HG02970 (cell line): ENCODE measurements at regions not wholly inside any gene's neighbourhood (a gene's known extent, or its start where the extent isn't known, plus 50 kb on each side); places are given as distances from the start of the nearest gene placed in this dataset.
"Not testable (repeated sequence)": the region's sequence is repeated elsewhere in the genome, so short reads cannot be mapped to it uniquely, and the experiment has no call there.

Experiments
- ATAC-seq: cut with Tn5 transposase; IDR thresholded peaks from one replicate; pipeline ENCODE4 v1.9.1; 2021; ENCODE audit warnings: mild to moderate bottlenecking, moderate library complexity, moderate number of reproducible peaks; ENCODE audit not compliant: unreplicated experiment, low FRiP score

DNA sequence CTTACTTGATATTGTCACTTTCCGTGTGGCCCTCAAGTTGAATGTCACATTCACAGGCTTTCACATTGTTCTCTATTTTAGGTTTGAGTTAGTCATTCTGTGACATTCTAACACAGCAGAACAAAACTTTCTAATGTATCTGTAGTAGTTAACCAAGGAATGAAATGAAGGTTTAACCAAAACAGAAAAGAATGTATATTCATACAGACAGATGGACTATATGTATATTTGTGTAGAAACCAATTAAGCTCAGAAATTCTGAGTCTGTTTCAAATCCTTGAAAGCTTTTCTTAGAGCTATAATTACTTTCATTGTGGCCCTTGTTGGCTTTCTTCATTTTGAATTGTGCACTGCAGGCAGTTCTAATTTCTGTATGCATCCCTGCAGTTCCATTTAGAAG is 654.7 kb downstream of the LRRC70 start:
- no peak for ATAC-seq

DNA sequence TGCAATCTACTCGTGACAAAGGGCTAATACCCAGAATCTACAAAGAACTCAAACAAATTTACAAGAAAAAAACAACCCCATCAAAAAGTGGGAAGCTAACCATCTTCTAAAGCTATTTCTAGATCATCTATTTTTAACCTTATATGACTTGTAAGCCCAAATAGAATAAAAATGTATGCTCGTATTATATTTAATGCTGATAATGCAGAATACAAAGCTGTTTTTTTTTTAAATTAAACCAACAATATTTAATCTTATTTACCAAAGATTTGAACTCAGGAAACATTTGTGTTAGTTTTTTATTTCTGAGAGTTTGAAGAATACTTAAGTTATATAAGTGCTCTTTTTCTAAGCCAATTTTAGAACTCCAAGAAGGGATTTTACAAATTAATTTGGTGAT is 652.1 kb downstream of the LRRC70 start:
- ATAC-seq, result no peak

DNA sequence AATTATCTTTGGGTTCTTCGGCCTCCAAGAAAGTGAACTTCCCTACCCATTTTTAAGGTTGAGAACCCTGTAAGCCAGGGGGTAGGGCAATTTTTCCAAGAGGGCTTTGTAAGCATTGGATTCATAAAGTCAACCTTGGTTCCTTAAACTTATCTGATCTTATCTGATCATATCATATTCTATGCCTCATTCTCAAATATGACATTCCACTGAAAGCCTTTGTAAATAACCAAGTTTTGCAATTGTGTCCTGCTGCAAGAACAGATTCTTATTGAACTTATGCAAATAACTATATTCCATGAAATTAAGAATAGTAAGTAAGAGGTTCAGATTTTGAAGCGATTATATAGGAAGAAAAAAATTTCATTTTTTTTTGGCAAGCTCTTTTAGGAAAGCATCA is 649.5 kb downstream of the LRRC70 start:
- no peak for ATAC-seq

DNA sequence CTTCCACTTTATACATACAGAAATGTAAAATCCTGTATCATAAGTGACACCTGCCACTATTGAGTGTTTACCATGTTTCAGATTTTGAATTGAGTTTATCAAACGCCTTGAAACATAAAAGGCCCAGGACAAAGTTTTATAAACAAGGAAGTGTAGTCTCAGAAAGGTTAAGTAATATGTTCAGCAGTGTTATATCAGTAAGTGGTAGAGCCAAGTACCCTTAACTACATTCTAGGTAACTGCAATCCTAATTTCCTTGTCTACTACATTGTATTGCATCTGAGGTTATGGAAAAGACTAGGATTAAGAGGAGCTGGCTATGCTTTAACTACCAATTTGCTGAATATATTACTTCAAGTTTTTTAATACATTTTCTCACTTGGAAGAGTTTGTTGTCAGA is 641.6 kb downstream of the LRRC70 start:
- ATAC-seq, result no peak

DNA sequence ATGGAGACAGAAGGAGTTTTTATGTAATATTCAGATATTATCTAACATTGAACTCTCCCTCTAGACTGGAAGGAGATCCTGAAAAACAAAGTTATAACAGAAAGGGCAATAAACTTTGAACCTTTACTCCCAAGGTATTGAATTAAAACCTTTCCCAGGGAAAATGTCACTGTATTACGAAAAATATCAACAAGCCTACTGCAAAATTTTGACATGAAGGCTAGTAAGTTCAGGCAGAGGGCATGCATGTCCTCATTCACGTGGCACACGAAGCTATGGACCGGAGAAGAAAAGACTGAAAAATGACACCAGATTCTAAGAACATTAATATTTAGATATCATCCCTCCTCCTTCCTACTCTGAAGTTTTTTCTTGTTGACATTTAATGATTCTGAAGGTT is 638.8 kb downstream of the LRRC70 start:
- ATAC-seq, result no peak

DNA sequence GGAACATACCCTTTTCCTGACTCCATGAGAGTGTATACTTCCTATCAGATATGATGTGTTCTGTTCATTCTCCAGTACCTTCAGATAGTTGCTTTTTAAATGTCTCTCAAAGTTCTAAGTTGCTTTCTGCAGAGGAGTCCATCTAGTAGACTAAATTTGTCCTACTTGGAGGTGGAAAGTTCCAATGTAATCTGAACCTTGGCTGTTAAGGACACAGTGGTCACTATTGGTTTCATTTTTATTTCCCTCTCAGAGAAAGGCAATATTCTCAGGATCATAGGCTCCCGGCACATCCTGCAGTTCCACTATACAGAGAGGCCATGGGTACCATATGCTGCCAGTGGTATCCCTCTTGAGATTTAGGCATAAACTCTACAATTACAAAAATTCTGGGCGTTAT is 634.6 kb downstream of the LRRC70 start:
- ATAC-seq, result no peak

DNA sequence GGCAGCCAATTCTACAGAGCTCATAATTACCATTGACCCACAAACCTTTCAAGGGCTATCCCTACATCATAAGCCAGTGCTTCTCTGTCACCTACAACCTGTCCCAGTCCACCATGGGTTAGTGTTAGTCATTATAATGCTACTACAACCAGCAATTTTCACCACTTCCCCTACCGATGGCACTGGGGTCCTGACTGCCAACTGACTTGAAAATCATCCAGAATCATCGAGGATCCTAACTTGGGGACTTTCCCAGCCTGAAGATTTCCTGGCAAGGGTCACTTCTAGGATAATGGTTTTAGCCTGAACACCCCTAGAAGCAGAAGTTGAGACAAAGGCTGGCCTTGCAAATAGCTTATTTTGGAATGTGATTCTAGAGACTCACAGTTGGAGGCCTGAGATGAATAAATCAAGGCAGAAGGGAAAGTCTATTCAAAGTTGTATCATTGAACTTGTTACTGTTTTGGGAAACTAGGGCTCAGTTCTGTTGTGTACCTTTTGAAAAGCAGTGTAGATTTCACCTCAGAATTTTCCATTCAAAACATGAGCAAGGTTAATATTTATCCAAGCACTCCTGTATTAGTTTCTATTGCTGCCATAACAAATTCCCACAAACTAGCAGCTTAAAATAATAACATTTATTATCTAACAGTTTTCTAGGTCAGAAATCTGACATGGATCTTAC is 633.0 kb downstream of the LRRC70 start:
- no peak for ATAC-seq

DNA sequence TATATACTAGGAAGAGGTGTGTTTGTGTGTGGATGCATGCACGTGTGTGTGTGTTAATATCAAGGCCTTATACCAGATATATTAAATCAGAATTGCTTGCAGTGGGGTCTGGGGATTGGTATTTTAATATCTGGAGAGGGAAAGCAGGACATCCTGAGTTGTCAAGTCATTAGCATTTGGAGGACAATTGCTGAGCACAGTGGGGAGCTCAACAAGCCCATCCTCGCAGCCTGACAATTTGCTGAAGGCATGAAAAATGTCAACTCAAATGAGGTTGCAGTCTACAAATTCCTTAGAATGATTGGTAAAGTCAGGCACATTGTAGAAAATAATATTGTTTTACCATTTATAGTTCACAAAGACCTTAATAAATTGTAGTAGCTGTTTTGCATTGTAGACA is 627.4 kb downstream of the LRRC70 start:
- ATAC-seq, result no peak

DNA sequence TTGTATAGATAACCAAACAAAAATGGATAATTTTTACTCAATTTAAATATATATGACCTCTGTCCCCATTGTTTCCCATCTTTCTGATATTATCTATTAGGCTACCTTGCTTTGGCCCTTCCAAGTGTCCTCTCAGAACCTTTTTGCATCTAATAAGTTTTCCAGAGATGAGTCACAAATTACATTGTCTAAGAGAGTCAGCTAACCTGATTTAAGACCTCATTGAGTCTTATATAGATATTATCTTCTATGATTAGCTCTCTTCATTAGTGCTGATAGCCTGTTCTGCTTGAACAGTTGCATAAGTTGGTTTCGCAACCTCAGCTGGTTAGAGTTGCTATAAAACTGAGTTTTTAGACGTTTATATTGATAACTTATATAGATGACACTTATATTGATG is 623.1 kb downstream of the LRRC70 start:
- no peak for ATAC-seq

DNA sequence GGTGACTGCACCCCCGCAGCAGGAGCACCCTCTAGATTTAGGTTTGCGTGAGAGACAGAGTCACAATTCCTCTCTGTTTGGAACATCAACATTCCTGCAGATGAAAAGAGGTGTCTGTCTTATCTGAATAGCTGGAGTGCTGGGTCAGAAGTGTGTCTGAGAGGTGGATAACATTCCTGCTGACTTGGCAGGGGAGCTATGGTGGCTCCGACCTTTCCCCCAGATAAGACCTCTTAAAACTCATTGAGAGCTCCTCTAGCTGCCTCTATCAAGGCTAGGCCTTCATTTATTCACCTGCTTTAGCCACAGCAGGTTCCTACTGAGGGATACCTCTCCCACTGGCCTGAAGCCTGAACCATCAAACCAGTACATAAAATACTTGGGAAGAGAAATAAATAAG is 615.5 kb downstream of the LRRC70 start:
- ATAC-seq, result no peak

DNA sequence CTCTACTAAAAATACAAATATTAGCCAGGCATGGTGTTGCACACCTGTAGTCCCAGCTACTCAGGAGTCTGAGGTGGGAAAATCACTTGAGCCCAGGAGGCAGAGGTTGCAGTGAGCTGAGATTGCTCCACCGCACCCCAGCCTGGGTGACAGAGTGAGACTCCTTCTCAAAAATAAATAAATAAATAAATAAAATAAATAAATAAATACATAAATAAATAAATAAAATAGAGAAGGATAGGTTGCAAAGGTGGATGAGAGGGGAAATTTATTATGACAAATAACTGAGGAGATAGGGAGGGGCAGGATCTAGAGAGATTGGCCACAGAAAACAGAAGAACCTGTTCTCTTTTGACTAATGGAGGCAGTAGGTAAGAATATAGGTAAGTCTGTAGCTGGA is 601.6 kb downstream of the LRRC70 start:
- not testable (repeated sequence) for ATAC-seq

DNA sequence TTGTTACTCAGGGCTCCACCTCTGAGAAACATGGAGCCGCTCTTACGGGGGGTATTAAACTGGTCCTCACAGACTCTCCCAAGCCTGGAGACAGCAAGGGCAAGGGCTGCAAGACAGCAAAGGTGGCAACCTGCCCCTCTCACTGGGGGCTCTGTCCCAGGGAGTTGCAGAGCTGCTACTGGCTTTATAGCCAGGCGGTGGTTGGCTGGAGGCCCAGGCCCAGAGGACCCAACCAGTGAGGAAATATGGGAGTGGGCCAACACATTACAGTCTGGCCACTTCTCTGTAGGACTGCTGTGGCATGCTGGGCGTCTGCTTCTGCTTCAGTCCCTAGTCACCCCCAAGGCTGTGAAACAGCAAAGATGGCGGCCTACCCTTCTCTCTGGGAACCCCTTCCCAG is 597.2 kb downstream of the LRRC70 start:
- ATAC-seq, result no peak

DNA sequence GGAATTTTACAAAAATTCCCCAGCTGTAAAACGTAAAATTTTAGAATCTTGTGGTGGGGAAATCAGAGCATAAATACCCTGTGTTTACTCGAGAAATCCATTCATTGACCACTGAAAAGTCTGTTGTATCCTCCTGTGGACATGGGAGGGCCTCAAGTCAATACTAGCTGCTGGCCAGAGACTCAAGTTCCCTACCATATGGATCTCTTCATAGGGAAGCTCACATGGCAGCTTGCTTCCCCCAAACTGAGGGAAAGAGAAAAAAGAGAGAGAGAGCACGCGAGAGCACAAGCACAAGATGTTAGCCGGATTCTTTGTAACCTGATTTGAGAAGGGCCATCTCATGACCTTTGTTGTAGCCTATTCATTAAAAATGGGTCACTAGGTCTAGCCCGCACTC is 591.9 kb downstream of the LRRC70 start:
- ATAC-seq, result no peak

DNA sequence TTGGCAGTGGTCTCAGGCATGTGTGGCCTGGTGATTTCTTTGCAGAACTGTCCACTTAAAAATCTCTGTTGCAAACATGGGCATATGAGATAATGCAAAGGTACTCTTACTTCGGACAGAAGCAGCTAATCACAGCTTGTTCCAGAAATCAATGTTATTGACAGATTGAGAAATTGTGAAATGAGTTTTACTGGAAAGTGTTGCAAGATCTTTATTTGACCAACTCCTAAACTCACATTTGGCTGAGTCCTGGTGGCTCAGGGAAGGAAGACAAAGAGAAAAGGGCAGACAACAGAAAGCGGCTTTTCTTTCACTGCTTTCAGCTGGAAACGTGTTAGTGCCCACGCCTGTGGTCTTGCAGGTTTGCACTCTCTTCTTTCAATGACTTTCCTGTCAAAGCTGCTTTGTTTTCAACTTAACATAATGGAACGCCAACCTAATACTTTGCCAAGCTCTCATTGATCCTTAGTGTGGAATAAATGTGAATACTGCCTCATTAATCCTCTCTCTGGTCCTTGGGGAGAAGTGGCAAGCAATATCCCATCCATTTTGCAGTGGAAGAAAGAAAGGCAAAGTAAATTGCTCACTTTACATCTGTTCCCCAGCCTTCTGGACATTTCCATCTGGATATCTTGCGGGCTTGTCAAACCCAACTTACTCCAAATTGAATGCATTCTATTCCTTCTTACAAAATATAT is 586.4 kb downstream of the LRRC70 start:
- no peak for ATAC-seq

DNA sequence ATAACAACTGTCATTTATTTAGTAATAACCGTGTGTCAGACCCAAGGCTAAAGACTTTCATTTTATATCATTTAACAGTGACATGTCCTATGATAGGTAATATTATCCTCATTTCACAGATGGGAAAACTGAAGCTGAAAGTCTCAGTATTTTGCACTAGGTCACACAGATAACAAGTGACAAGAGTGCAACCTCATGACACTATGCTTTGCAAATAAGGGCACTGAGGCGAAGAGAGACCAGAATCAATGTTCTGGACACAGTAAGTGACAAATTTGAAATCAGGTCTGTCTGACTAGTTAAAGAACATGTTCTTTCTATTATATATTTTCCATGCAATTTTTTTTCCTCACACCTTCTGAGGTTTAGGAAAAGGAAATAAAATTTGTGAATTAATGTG is 585.7 kb downstream of the LRRC70 start:
- ATAC-seq, result no peak

DNA sequence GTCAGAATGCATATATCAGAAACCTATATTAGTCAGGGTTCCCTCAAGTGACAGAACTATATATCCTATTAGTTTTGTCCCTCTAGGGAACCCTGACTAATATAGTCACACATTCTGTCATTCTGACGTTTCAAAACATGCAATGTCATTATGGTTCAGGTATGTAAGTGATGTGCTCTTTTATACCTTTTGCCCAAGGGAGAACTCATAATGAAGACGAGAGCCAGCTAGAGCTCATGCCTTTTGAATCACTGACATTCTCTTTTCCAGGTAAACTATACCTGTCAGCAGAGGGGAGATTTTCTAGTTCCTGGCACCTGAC is 576.7 kb downstream of the LRRC70 start:
- ATAC-seq, result no peak

DNA sequence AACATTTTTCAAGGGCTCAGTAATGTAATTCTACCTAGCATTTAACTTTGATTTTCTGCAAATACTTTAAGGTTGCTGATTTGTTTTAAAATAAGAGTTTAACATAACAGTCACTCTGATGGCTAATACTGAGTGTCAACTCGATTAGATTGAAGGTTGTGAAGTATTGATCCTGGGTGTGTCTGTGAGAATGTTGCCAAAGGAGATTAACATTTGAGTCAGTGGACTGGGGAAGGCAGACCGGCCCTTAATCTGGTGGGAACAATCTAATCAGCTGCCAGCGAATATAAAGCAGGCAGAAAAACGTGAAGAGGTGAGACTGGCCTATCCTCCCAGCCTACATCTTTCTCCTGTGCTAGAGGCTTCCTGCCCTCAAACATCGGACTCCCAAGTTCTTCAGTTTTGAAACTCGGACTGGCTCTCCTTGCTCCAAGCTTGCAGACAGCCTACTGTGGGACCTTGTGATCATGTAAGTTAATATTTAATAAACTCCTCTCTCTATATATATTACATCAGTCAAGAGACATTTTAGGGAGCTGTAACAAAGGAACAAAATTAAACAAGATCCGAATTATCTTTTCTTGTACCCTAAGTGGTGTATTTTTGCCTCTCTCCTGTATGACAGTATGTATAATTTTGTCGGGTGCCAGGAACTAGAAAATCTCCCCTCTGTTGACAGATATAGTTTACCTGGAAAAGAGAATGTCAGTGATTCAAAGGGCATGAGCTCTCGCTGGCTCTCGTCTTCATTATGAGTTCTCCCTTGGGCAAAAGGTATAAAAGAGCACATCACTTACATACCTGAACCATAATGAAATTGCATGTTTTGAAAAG is 576.1 kb downstream of the LRRC70 start:
- no peak for ATAC-seq

DNA sequence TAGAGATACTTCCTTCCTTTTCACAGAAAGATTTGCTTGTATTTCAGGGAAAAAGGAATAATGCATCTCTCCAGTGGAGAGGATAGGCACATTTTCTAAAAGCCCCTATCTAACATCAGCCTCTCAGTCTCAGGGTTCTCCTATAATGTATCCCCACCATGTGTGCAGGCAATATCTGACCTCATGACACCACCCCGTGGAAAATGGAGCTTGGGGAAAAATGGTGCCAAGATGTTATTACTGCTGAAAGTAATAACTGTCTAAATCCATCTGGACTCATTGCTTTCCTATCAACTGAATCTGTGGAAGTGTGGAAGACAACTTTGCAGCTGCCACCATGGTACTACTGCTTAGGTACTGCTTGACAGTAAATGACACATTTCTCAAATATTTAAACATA is 574.3 kb downstream of the LRRC70 start:
- ATAC-seq, result no peak

DNA sequence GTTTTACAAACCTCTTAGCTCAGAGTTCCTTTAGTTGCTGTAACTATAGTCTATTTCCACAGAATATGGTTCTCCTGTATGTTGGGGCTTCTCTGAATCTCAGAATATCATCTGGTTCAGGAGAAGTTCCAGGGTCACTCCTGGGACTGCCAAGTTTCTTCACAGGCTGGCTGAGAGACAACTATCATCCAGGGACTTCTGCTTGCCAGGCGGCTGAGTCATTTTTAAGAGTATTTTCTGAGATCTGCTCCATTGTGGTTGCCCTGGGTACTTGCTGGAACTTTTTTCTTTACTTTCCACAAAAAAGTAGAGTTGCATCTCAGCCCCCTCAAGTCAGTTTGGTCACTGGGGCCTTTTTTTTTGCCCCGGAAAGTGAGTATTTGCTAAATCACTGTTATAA is 566.5 kb downstream of the LRRC70 start:
- ATAC-seq, result no peak

DNA sequence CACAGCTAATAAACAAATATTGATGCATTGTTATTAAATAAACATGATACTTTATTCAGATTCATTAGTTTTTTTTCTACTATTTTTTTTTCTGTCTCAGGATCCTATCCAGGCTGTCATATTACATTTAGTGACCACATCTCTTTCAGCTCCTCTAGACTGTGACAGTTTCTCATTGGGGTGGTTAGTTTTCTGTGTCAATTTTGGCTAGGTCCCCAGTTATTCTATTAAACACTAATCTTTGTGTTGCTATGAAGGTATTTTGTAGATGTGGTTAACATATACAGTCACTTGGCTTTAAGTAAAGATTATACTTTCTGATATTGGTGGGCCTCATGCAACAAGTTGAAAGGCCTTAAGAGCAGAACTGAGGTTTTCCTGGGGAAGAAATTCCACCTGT is 563.0 kb downstream of the LRRC70 start:
- ATAC-seq, result no peak

DNA sequence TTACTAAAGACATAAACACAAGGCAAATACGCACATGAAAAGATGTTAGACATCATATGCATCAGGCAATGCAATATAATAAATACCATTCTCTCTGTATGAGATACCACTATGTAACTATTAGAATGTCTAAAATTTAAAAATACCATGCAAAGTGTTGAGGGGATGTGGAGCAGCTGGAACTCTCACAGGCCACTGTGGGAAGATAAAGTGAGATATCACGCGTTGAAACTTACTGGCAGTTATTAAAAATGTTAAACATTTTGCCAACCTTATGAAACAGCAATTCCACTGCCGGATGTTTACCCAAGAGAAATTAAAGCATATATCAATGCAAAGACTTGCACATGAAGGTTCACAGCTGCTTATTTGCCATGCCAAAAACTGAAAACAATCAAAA is 556.7 kb downstream of the LRRC70 start:
- ATAC-seq, result no peak
